ENCODE measurements at regions not wholly inside any gene's neighbourhood (a gene's known extent, or its start where the extent isn't known, plus 50 kb on each side); places are given as distances from the start of the nearest gene placed in this dataset.

- Histone ChIP-seq H3K4me1 (ENCODE audit: control insufficient read depth in 1 of 2, insufficient read depth in 2 of 2, low read length in 2 of 2) (no peaks in the 10 kb centered on the region), H3K27ac (ENCODE audit: low read depth, low read length) (no peak overlapping the region), H3K4me2 (ENCODE audit: low read length) (no peak overlapping the region), H3K9me3 (ENCODE audit: control insufficient read depth in 1 of 2, insufficient read depth in 1 of 2, low read depth in 1 of 2, low read length in 2 of 2) (no peaks in the 10 kb centered on the region), H3K9ac (ENCODE audit: low read length) (no peak overlapping the region), H3K79me2 (ENCODE audit: insufficient read depth, low read length) (no peaks in the 10 kb centered on the region), H2AFZ (ENCODE audit: low read depth, low read length, poor library complexity, severe bottlenecking) (no peak overlapping the region), H4K20me1 (ENCODE audit: insufficient read depth) (no peaks in the 10 kb centered on the region), H3K36me3 (ENCODE audit: control insufficient read depth in 1 of 2, insufficient read depth in 2 of 2, low read length in 2 of 2) (no peaks in the 10 kb centered on the region), H3K27me3 (ENCODE audit: insufficient read depth, low read length) (no peaks in the 10 kb centered on the region), H3K4me3 (replicated peaks in 1 of 2; ENCODE audit: low read depth in 1 of 2, low read length in 2 of 2) (no peak overlapping the region), H3K9me2 (ENCODE audit: insufficient read depth) (no peaks in the 10 kb centered on the region)
- intact Hi-C loops (cut with micrococcal nuclease) = no loop called here
- POLR2A ChIA-PET = no interaction called here
- no peak for ATAC-seq
- CTCF ChIA-PET = no interaction called here
- RAD21 ChIA-PET (ENCODE audit: low non-redundant PET in 1 of 2, low total read pairs in 2 of 2, uncharacterized antibody in 2 of 2, unreplicated experiment in 2 of 2) = no interaction called here
- DNase-seq (ENCODE audit: low read depth, low spot score) = no peak
- TF ChIP-seq ZBTB33 (IDR thresholded peaks at IDR 0.05; ENCODE audit: extremely low read depth, insufficient replicate concordance, low read length) (no peak), REST (IDR thresholded peaks at IDR 0.05; ENCODE audit: low read depth) (no peak), RAD21 (IDR thresholded peaks at IDR 0.05; ENCODE audit: low read depth) (no peak), SP1 (IDR thresholded peaks at IDR 0.05; ENCODE audit: low read depth) (no peak), SRF (IDR thresholded peaks at IDR 0.05; ENCODE audit: low read depth) (no peak), ZNF274 (IDR thresholded peaks at IDR 0.05; ENCODE audit: low read depth, low read length) (no peak), CBX3 (IDR thresholded peaks at IDR 0.05; ENCODE audit: low read depth) (no peak), POLR2A (IDR thresholded peaks at IDR 0.05; ENCODE audit: borderline replicate concordance, extremely low read depth, insufficient read depth, insufficient read length) (no peak), YY1 (IDR thresholded peaks at IDR 0.05; ENCODE audit: extremely low read depth, insufficient replicate concordance, low read depth, low read length) (no peak), ZFX (IDR thresholded peaks at IDR 0.05) (no peak), EZH2 (IDR thresholded peaks at IDR 0.05) (no peak), CTCF (IDR thresholded peaks at IDR 0.05 in 2 of 3, conservative IDR thresholded peaks at IDR 0.05 in 1 of 3; ENCODE audit: borderline replicate concordance in 1 of 3, insufficient read depth in 1 of 3, low read depth in 2 of 3, low read length in 2 of 3) (no peak), ATF3 (IDR thresholded peaks at IDR 0.05) (no peak), EGR1 (IDR thresholded peaks at IDR 0.05; ENCODE audit: low read depth) (no peak), POLR2AphosphoS5 (IDR thresholded peaks at IDR 0.05; ENCODE audit: low read depth, low read length) (no peak), EZH2phosphoT487 (IDR thresholded peaks at IDR 0.05; ENCODE audit: borderline replicate concordance) (no peak), MAX (IDR thresholded peaks at IDR 0.05) (no peak), FOSL1 (IDR thresholded peaks at IDR 0.05; ENCODE audit: low read depth) (no peak), TCF7L2 (IDR thresholded peaks at IDR 0.05; ENCODE audit: borderline replicate concordance, extremely low read depth, insufficient read depth, insufficient read length) (no peak), ELF1 (IDR thresholded peaks at IDR 0.05; ENCODE audit: borderline replicate concordance, low read depth) (no peak)
- no TSS peak for BruUV-seq (replicated peaks)
Observed at GRCh38 chr13:90709319-90709718, 638.2 kb upstream of the MIR17HG start.

All from HCT116 (cell line).